SK-N-SH (cell line): ENCODE measurements at regions not wholly inside any gene's neighbourhood (a gene's known extent, or its start where the extent isn't known, plus 50 kb on each side); places are given as distances from the start of the nearest gene placed in this dataset.

ENCODE experiments used
- CTCF ChIA-PET: fragments of 300-600, 350-600 bp; formaldehyde crosslinking; extraction: SDS; loops from one replicate; lab custom pipeline; 2021; lab: Yijun Ruan, JAX
- POLR2A ChIA-PET: fragments of 350-600 bp; sonication (Branson Sonifier 250); formaldehyde crosslinking; extraction: SDS; loops from one replicate; lab custom pipeline; 2020; ENCODE audit warnings: antibody characterized with exemption, inconsistent platforms; lab: Yijun Ruan, JAX
- DNase-seq: peaks from one replicate; pipeline ENCODE4 v3.0.0; 2012
- H2AFZ ChIP-seq: fragments of 200-600 bp; sonication (generic); 2 replicates; pipeline ENCODE4 v1.8.1; 2016; ENCODE audit warnings: antibody characterized with exemption, mild to moderate bottlenecking, low read depth
- H3F3A ChIP-seq: fragments of 200-600 bp; sonication (generic); replicated peaks from 2 replicates; pipeline ENCODE3; 2016; ENCODE audit warnings: antibody characterized with exemption, mild to moderate bottlenecking; ENCODE audit not compliant: insufficient read depth
- H3K27ac ChIP-seq, 2 experiments: fragments of 200-500 bp in 1 of 2; fragments of 200-600 bp in 1 of 2; sonication (Bioruptor generic) in 1 of 2; sonication (generic), shearing (Covaris generic) in 1 of 2; 2 replicates each; pipeline versions ENCODE4 v1.5.1 to v1.6.1; 2014 to 2016; ENCODE audit warnings: low read depth in 2 of 2, inconsistent platforms in 1 of 2, low read length in 1 of 2, mild to moderate bottlenecking in 1 of 2, mixed read lengths in 1 of 2
- H3K27me3 ChIP-seq: fragments of 200-600 bp; sonication (generic), shearing (Covaris generic); 2 replicates; pipeline ENCODE4 v1.6.1; 2016; ENCODE audit warnings: mixed run types; ENCODE audit not compliant: insufficient read depth
- H3K36me3 ChIP-seq, 2 experiments: fragments of 200-500 bp in 1 of 2; fragments of 200-600 bp in 1 of 2; sonication (Bioruptor generic) in 1 of 2; sonication (generic) in 1 of 2; replicated peaks in 1 of 2; 2 replicates each; pipeline versions ENCODE3 to v1.5.1; 2014 to 2016; ENCODE audit warnings: low read length in 1 of 2, mild to moderate bottlenecking in 1 of 2; ENCODE audit not compliant: insufficient read depth in 2 of 2, control insufficient read depth in 1 of 2
- H3K4me1 ChIP-seq, 2 experiments: fragments of 200-500 bp in 1 of 2; fragments of 200-600 bp in 1 of 2; sonication (Bioruptor generic) in 1 of 2; sonication (generic), shearing (Covaris generic) in 1 of 2; 2 replicates each; pipeline versions ENCODE4 v1.5.1 to v1.6.1; 2014 to 2016; ENCODE audit warnings: low read depth in 1 of 2, low read length in 1 of 2, mixed run types in 1 of 2; ENCODE audit not compliant: insufficient read depth in 2 of 2, control insufficient read depth in 1 of 2
- H3K4me2 ChIP-seq: fragments of 200-600 bp; sonication (generic), shearing (Covaris generic); 2 replicates; pipeline ENCODE4 v1.6.1; 2017; ENCODE audit warnings: mixed run types
- H3K4me3 ChIP-seq, 2 experiments: fragments of 200-500 bp in 1 of 2; fragments of 200-600 bp in 1 of 2; sonication (Bioruptor generic) in 1 of 2; sonication (generic), shearing (Covaris generic) in 1 of 2; 2 replicates each; pipeline versions ENCODE4 v1.5.1 to v1.8.1; 2014 to 2016; ENCODE audit warnings: low read depth in 2 of 2, inconsistent platforms in 1 of 2, low read length in 1 of 2, mild to moderate bottlenecking in 1 of 2, mixed read lengths in 1 of 2, moderate library complexity in 1 of 2
- H3K79me2 ChIP-seq: fragments of 200-600 bp; sonication (generic); 2 replicates; pipeline ENCODE4 v1.8.1; 2017; ENCODE audit warnings: mild to moderate bottlenecking; ENCODE audit not compliant: insufficient read depth
- H3K9ac ChIP-seq: fragments of 200-600 bp; sonication (generic); 2 replicates; pipeline ENCODE4 v1.6.1; 2017; ENCODE audit warnings: mixed run types
- H3K9me2 ChIP-seq: fragments of 200-600 bp; sonication (generic); 2 replicates; pipeline ENCODE4 v1.6.1; 2017; ENCODE audit warnings: mixed run types
- H3K9me3 ChIP-seq: fragments of 200-600 bp; sonication (generic); 2 replicates; pipeline ENCODE4 v1.6.1; 2017; ENCODE audit warnings: mixed run types, mild to moderate bottlenecking, moderate library complexity
- H4K20me1 ChIP-seq: fragments of 200-600 bp; sonication (generic); 2 replicates; pipeline ENCODE4 v1.6.1; 2017; ENCODE audit warnings: mild to moderate bottlenecking, mixed run types; ENCODE audit not compliant: insufficient read depth
- CHD2 ChIP-seq: fragments of 150-350 bp; IDR thresholded peaks from 2 replicates; pipeline ENCODE4 v1.6.1; 2018; ENCODE audit warnings: low read length; ENCODE audit not compliant: partially characterized antibody
- EZH2phosphoT487 ChIP-seq: fragments of 200-600 bp; sonication (generic); IDR thresholded peaks from 2 replicates; pipeline ENCODE4 v1.6.1; 2017; ENCODE audit warnings: low read depth, mixed run types, mild to moderate bottlenecking, antibody characterized with exemption, moderate library complexity, borderline replicate concordance
- FOSL2 ChIP-seq: IDR thresholded peaks from 2 replicates; pipeline ENCODE4 v1.4.0; 2012; ENCODE audit warnings: low read depth, mild to moderate bottlenecking, moderate library complexity, borderline replicate concordance
- FOXJ3 ChIP-seq: sonication (generic); formaldehyde crosslinking; IDR thresholded peaks from 2 replicates; pipeline ENCODE4 v1.5.1; 2020; ENCODE audit warnings: mild to moderate bottlenecking, missing genetic modification reagents
- GABPA ChIP-seq: IDR thresholded peaks from 2 replicates; pipeline ENCODE4 v1.4.0; 2012; ENCODE audit warnings: low read depth, mild to moderate bottlenecking
- JUND ChIP-seq: IDR thresholded peaks from 2 replicates; pipeline ENCODE4 v1.4.0; 2012
- MEF2A ChIP-seq: IDR thresholded peaks from 2 replicates; pipeline ENCODE4 v1.4.0; 2012; ENCODE audit warnings: low read depth, borderline replicate concordance
- MXI1 ChIP-seq: IDR thresholded peaks from 2 replicates; pipeline ENCODE4 v1.6.1; 2012; ENCODE audit warnings: mild to moderate bottlenecking, low read depth, low read length, improper control_type of control experiment
- NFIC ChIP-seq: IDR thresholded peaks from 2 replicates; pipeline ENCODE4 v1.4.0; 2012; ENCODE audit warnings: borderline replicate concordance
- RCOR1 ChIP-seq: fragments of 150-350 bp; IDR thresholded peaks from 2 replicates; pipeline ENCODE4 v1.6.1; 2017; ENCODE audit warnings: antibody characterized with exemption, low read length
- RFX5 ChIP-seq: IDR thresholded peaks from 2 replicates; pipeline ENCODE4 v1.6.1; 2012; ENCODE audit warnings: mild to moderate bottlenecking, improper control_type of control experiment, low read length
- RXRA ChIP-seq: IDR thresholded peaks from 2 replicates; pipeline ENCODE4 v1.4.0; 2012; ENCODE audit warnings: low read depth, mild to moderate bottlenecking, borderline replicate concordance
- SMC3 ChIP-seq: IDR thresholded peaks from 2 replicates; pipeline ENCODE4 v1.6.1; 2012; ENCODE audit warnings: low read depth, low read length, improper control_type of control experiment
- TAF1 ChIP-seq: IDR thresholded peaks from 2 replicates; pipeline ENCODE4 v1.6.1; 2012; ENCODE audit warnings: low read depth, mild to moderate bottlenecking, low read length, moderate library complexity, borderline replicate concordance
- TEAD4 ChIP-seq: IDR thresholded peaks from 2 replicates; pipeline ENCODE4 v1.4.0; 2012; ENCODE audit warnings: mild to moderate bottlenecking, borderline replicate concordance; ENCODE audit not compliant: insufficient read depth
- YY1 ChIP-seq: IDR thresholded peaks from 2 replicates; pipeline ENCODE4 v1.4.0; 2012; ENCODE audit warnings: low read depth, mild to moderate bottlenecking
- WGBS: methylation state at CpG from one replicate; pipeline ENCODE4 v1.1.6; 2017; ENCODE audit warnings: low lambda C conversion rate; 5-methylcytosine and 5-hydroxymethylcytosine counted together
- TF ChIP-seq, protein P1 (sequence below): IDR thresholded peaks from 2 replicates; pipeline ENCODE4 v1.4.0; 2012; ENCODE audit warnings: low read depth, borderline replicate concordance
- TF ChIP-seq, protein P2 (sequence below): fragments of 150-350 bp; IDR thresholded peaks from 2 replicates; pipeline ENCODE4 v1.6.1; 2016; ENCODE audit warnings: mild to moderate bottlenecking, low read depth, low read length
- TF ChIP-seq, protein P3 (sequence below): fragments of 200-600 bp; sonication (generic); IDR thresholded peaks from 2 replicates; pipeline ENCODE4 v1.6.1; 2017; ENCODE audit warnings: antibody characterized with exemption, mild to moderate bottlenecking, moderate library complexity

DNA sequence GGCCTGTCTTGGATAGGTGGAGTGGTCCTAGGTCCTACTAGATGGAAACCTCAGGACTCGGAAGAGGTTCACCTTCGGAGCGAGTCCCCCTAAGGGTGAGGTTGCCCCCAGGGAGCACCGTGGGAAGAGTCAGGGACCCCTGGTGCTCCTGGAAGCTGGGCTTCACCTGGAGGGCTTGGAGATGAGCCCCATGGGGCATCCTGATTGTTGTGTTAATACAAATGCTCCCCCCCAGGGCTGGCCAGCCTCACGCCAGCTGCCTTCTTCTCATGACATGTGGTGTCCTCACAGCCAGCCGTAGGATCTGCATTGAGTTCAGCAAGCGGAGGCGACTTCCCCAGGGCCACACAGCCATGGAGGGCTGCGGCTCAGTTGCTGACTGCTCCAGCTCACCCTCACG lies 1487.5 kb downstream of the BRD1 start:
- Histone ChIP-seq H3K4me3 (no peak overlapping the region), H3K36me3 (no peaks in the 10 kb centered on the region), H3K9me3 (no peaks in the 10 kb centered on the region), H3K9me2 (no peaks in the 10 kb centered on the region), H3K9ac (no peak overlapping the region), H3K4me1 (no peaks in the 10 kb centered on the region), H3F3A (no peaks in the 10 kb centered on the region), H3K27me3 (no peaks in the 10 kb centered on the region)
- WGBS: 30% methylated on average over 7 of the region's 10 CpGs
- ChIA-PET POLR2A (no interaction called here), CTCF (no interaction called here)
- TF ChIP-seq, protein P1, sequence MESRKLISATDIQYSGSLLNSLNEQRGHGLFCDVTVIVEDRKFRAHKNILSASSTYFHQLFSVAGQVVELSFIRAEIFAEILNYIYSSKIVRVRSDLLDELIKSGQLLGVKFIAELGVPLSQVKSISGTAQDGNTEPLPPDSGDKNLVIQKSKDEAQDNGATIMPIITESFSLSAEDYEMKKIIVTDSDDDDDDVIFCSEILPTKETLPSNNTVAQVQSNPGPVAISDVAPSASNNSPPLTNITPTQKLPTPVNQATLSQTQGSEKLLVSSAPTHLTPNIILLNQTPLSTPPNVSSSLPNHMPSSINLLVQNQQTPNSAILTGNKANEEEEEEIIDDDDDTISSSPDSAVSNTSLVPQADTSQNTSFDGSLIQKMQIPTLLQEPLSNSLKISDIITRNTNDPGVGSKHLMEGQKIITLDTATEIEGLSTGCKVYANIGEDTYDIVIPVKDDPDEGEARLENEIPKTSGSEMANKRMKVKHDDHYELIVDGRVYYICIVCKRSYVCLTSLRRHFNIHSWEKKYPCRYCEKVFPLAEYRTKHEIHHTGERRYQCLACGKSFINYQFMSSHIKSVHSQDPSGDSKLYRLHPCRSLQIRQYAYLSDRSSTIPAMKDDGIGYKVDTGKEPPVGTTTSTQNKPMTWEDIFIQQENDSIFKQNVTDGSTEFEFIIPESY: no peak
- TF ChIP-seq JUND (no peak), RFX5 (no peak), MXI1 (no peak), RXRA (no peak), FOSL2 (no peak), RCOR1 (no peak), MEF2A (no peak), EZH2phosphoT487 (no peak), FOXJ3 (CRISPR knock-in tag) (no peak), GABPA (no peak), TAF1 (no peak)
- TF ChIP-seq, protein P2, sequence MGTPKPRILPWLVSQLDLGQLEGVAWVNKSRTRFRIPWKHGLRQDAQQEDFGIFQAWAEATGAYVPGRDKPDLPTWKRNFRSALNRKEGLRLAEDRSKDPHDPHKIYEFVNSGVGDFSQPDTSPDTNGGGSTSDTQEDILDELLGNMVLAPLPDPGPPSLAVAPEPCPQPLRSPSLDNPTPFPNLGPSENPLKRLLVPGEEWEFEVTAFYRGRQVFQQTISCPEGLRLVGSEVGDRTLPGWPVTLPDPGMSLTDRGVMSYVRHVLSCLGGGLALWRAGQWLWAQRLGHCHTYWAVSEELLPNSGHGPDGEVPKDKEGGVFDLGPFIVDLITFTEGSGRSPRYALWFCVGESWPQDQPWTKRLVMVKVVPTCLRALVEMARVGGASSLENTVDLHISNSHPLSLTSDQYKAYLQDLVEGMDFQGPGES: no peak
- TF ChIP-seq, all 33 proteins: peak for 0
- no peak overlapping the region for H2AFZ ChIP-seq
- no peak for DNase-seq
- H4K20me1 ChIP-seq: no peaks in the 10 kb centered on the region
- no peaks in the 10 kb centered on the region for H3K79me2 ChIP-seq
- no peak overlapping the region for H3K27ac ChIP-seq
- H3K4me2 ChIP-seq: no peak overlapping the region

DNA sequence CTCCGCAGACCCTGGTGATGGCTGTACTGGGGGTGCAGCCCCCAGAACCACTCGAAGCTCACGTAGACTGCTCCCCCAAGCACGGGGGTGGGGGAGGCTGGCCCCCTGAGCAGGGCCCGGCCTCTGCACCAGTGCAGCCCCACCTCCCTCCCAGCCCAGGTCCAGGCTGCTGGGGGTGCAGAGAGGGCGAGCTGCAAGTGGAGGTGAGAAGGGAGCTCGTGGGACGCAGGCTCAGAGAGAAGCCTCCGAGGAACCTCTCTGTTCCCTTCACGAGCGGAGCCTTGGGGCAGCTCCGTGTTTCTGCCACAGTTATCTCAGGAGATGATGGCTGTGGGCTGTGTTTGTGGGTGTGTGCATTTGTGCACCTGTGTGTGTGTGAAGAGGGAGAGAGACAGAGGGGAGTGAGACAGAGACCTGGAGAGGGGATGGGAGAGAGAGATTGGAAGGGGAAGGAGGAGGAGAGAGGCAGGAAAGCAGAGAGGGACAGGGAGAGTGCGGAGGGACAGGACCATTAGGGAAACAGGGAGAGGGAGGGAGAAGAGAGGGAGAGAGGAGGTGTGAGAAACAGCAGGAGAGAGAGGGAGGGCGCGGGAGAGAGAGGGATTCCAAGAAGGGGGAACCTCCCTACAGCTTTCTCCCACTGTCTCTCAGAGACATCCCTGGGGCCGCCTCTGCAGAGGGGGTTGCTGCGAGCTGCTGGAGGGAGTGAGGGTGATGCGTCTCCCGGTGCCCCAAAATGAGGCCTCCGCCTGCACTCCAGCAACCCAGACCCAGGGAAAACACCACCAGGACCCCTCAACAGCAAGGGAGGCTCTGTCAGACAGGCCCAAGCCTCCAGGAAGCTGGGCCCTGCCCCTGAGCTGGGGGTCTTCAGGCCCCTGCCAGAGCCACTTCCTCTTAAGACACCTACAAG lies 1488.6 kb downstream of the BRD1 start:
- no peaks in the 10 kb centered on the region for H3K9me3 ChIP-seq
- WGBS: 28% methylated on average over 13 of the region's 20 CpGs
- TF ChIP-seq CHD2: no peak
- TF ChIP-seq YY1: no peak
- no peak for TF ChIP-seq EZH2phosphoT487
- TF ChIP-seq, protein P3, sequence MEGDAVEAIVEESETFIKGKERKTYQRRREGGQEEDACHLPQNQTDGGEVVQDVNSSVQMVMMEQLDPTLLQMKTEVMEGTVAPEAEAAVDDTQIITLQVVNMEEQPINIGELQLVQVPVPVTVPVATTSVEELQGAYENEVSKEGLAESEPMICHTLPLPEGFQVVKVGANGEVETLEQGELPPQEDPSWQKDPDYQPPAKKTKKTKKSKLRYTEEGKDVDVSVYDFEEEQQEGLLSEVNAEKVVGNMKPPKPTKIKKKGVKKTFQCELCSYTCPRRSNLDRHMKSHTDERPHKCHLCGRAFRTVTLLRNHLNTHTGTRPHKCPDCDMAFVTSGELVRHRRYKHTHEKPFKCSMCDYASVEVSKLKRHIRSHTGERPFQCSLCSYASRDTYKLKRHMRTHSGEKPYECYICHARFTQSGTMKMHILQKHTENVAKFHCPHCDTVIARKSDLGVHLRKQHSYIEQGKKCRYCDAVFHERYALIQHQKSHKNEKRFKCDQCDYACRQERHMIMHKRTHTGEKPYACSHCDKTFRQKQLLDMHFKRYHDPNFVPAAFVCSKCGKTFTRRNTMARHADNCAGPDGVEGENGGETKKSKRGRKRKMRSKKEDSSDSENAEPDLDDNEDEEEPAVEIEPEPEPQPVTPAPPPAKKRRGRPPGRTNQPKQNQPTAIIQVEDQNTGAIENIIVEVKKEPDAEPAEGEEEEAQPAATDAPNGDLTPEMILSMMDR: no peak
- no peak for TF ChIP-seq TEAD4
- TF ChIP-seq RXRA: no peak
- TF ChIP-seq SMC3: no peak
- no peak for TF ChIP-seq NFIC

More for the DNA sequence above, 1488.6 kb downstream of the BRD1 start:
- Histone ChIP-seq H3K4me1 (no peaks in the 10 kb centered on the region), H3K9ac (no peak overlapping the region), H3K27me3 (no peaks in the 10 kb centered on the region), H3K79me2 (no peaks in the 10 kb centered on the region), H3K4me2 (no peak overlapping the region), H3K9me2 (no peaks in the 10 kb centered on the region), H3K27ac (no peak overlapping the region), H3K36me3 (no peaks in the 10 kb centered on the region), H2AFZ (no peak overlapping the region), H3K4me3 (no peak overlapping the region), H3F3A (no peaks in the 10 kb centered on the region), H4K20me1 (no peaks in the 10 kb centered on the region)
- ChIA-PET POLR2A (no interaction called here), CTCF (no interaction called here)
- no peak for DNase-seq
